Activated naive CD4-positive, alpha-beta T cell treated with anti-CD3 and anti-CD28 coated beads, Interleukin-2, amount 10 ng/mL, durations not matched to agents 7 days and 5 days (primary cell): ENCODE measurements at regions not wholly inside any gene's neighbourhood (a gene's known extent, or its start where the extent isn't known, plus 50 kb on each side); places are given as distances from the start of the nearest gene placed in this dataset.

Source experiments
- CTCF ChIA-PET: fragments of 350-600 bp; sonication (Branson Sonifier 250); formaldehyde crosslinking; loops from one replicate; lab custom pipeline; 2021; ENCODE audit warnings: antibody characterized with exemption; lab: Charles Lee
- DNase-seq: peaks from one replicate; pipeline ENCODE4 v3.0.0-alpha.2; 2020
- H3K27ac Mint-ChIP-seq: one replicate; pipeline ENCODE4 v1.8.0; 2021; ENCODE audit warnings: mild to moderate bottlenecking, moderate library complexity, mixed read lengths
- H3K27me3 Mint-ChIP-seq: one replicate; pipeline ENCODE4 v1.8.0; 2021; ENCODE audit warnings: mild to moderate bottlenecking, mixed read lengths
- H3K36me3 Mint-ChIP-seq: one replicate; pipeline ENCODE4 v1.8.0; 2021; ENCODE audit warnings: mixed read lengths
- H3K4me1 Mint-ChIP-seq: one replicate; pipeline ENCODE4 v1.8.0; 2021; ENCODE audit warnings: mixed read lengths
- H3K4me3 Mint-ChIP-seq: one replicate; pipeline ENCODE4 v1.8.0; 2021; ENCODE audit warnings: mild to moderate bottlenecking, moderate library complexity, mixed read lengths
- H3K9me3 Mint-ChIP-seq: one replicate; pipeline ENCODE4 v1.8.0; 2021; ENCODE audit warnings: mixed read lengths

DNA sequence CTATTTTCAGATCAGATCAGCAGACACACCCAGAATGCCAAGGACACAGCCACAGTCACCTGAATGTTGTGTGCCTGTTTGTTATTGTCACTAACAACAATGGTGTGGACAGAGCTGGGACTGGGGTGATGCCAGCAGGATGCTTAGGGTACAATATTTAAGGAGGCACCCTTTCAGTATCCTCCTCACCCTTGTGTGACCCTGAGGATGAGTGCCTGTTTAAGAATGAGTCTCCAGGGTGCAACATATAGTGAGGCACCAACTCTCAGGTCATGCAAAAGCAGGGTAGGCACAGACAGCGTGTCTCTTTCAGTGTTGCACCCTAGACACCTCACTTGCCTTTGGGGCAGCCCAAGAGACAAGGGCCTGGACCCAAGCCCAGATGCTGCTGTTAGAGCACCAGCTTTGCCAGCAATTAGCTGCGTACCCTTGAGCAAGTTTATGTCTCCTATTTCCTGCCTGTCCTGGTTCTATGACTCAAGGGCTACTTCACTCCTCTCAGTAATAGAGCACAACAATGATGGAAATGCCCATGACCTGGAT lies 122.6 kb downstream of the AQP9 start:
- Mint-ChIP-seq H3K4me1 (peaks cover 6% of the 10 kb centered on the region), H3K27me3 (peaks cover 26% of the 10 kb centered on the region), H3K4me3 (no peak overlapping the region), H3K36me3 (no peaks in the 10 kb centered on the region), H3K9me3 (no peaks in the 10 kb centered on the region), H3K27ac (no peak overlapping the region)
- CTCF ChIA-PET, result no interaction called here
- DNase-seq, result no peak

DNA sequence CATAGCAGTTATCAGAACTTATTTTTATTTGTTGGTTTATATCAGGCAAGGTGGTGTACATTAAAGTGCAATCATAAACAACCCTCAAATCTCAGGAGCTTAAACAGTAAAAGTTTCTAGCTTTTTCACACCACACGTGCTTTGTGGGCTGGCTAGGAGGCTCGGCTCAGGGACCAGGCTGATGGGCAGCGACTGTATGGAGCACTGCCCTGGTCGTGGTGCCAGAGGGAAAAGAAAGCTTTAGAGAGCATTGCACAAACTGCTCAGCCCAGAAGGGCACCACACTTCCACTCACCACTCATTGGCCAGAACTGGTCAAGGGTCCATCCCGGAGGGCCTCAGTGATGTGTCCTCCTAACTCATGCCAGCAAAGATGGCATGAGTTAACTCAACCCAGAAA lies 123.2 kb downstream of the AQP9 start:
- Mint-ChIP-seq H3K9me3 (no peaks in the 10 kb centered on the region), H3K27ac (no peak overlapping the region), H3K36me3 (no peaks in the 10 kb centered on the region), H3K27me3 (peaks cover 22% of the 10 kb centered on the region), H3K4me3 (no peak overlapping the region), H3K4me1 (peaks cover 6% of the 10 kb centered on the region)
- CTCF ChIA-PET, result no interaction called here
- DNase-seq, result no peak

GRCh38 chr15:58264053-58264971 lies 126.1 kb downstream of the AQP9 start:
- DNase-seq, result no peak
- Mint-ChIP-seq H3K36me3 (no peaks in the 10 kb centered on the region), H3K27me3 (peaks cover 19% of the 10 kb centered on the region), H3K4me3 (no peak overlapping the region), H3K9me3 (no peaks in the 10 kb centered on the region), H3K27ac (no peak overlapping the region), H3K4me1 (peaks cover 6% of the 10 kb centered on the region)
- CTCF ChIA-PET, result interaction anchor here (0.6 kb wide), 1 partner anchor 1378 kb away, joined by 3 read pairs; no protein-coding TSS in a partner anchor

DNA sequence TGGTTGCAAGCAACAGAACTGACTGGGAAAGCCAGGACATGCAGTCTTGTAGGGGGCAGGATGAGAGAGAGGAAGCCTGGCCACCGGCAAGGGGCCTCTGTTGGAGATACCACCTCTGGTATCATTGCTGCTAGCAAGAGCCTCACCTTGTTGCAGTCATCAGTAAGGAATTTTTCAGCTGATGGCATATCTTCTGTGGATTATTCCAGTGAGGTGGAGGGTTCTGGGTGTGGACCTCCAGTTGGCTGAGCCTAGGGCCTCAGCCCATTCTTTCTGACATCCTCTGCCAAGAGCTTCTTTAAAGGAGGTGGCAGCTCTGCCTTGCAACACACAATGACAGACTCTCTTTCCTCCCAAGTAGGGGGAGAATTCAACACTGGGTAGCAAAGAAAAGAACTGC lies 128.9 kb downstream of the AQP9 start:
- H3K27me3 Mint-ChIP-seq, result peaks cover 19% of the 10 kb centered on the region
- H3K36me3 Mint-ChIP-seq, result peaks cover 3% of the 10 kb centered on the region
- DNase-seq, result no peak
- H3K4me1 Mint-ChIP-seq, result peaks cover 17% of the 10 kb centered on the region
- CTCF ChIA-PET, result no interaction called here
- H3K27ac Mint-ChIP-seq, result no peak overlapping the region
- H3K4me3 Mint-ChIP-seq, result no peak overlapping the region
- peaks cover 12% of the 10 kb centered on the region for H3K9me3 Mint-ChIP-seq

GRCh38 chr15:58268746-58269267 lies 130.6 kb downstream of the AQP9 start:
- CTCF ChIA-PET, result interaction anchor here (0.8 to 3.5 kb wide), 14 partner anchors 10 to 504 kb away, joined by 3 to 20 read pairs (median 4); no protein-coding TSS in a partner anchor
- H3K4me1 Mint-ChIP-seq, result peaks cover 15% of the 10 kb centered on the region
- H3K36me3 Mint-ChIP-seq, result peaks cover 3% of the 10 kb centered on the region
- H3K27ac Mint-ChIP-seq, result no peak overlapping the region
- peaks cover 11% of the 10 kb centered on the region for H3K27me3 Mint-ChIP-seq
- H3K4me3 Mint-ChIP-seq, result no peak overlapping the region
- peaks cover 12% of the 10 kb centered on the region for H3K9me3 Mint-ChIP-seq
- no peak for DNase-seq

DNA sequence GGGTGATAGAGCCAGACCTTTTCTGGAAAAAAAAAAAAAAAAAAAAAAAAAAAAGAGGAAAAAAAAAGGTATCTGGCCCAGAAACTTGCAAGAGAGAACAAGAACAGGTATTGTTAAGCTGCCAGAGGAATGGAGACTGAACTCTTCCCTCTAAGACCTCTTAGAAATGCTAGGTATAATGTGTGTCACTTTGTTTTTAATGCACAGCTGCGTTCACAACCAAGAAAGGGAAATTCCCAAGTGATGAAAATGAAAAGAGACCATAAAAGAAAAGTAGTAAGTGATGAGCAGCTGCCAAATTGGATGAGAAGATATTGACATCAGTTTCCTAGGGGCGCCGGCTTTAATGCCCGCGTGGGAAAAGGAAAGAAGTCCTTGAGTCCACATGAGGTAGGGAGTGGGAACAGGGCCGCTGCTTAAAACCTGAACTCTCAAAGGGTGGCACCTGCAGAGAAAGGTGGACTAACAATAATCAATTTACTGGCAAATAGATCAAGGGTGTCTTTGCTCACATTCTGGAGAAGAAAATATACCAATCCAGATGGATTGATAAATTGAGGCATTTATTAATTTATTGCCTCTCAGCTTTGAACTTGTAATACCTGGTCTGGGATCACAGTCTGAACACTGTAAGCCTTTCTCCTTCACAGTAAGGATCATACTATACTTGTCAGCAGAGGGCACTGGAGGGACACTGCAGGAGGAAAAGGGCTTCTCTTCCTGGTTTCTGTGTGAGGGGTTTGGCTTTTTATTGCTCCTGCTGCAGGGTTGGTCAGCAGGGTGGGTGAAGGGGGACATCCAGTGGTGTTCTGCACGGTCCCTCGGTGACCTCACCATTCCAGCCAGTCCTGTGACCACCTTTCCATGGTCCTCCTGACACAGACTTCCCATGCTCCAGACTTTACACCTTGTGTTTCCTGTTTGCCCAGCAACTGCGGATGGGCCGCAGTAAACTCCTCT lies 131.6 kb downstream of the AQP9 start:
- Mint-ChIP-seq H3K4me1 (peaks cover 10% of the 10 kb centered on the region), H3K27ac (no peak overlapping the region), H3K9me3 (peaks cover 12% of the 10 kb centered on the region), H3K4me3 (no peak overlapping the region), H3K36me3 (peaks cover 3% of the 10 kb centered on the region), H3K27me3 (peaks cover 4% of the 10 kb centered on the region)
- DNase-seq, result peak; percentile 58
- CTCF ChIA-PET, result interaction anchor here (0.5 to 3.5 kb wide), 21 partner anchors 9 to 503 kb away, joined by 3 to 20 read pairs (median 4); partner anchors contain the start of gene MINDY2

- CTCF ChIA-PET, result interaction anchor here (1.0 to 3.5 kb wide), 5 partner anchors 14 to 274 kb away, joined by 3 to 15 read pairs (median 3); no protein-coding TSS in a partner anchor
- DNase-seq, result no peak
- H3K4me1 Mint-ChIP-seq, result peaks cover 10% of the 10 kb centered on the region
Observed at GRCh38 chr15:58271410-58271809, 133.2 kb downstream of the AQP9 start.

GRCh38 chr15:58273104-58273503 lies 134.9 kb downstream of the AQP9 start:
- Mint-ChIP-seq H3K27ac (no peak overlapping the region), H3K4me3 (no peak overlapping the region), H3K36me3 (peaks cover 3% of the 10 kb centered on the region), H3K9me3 (peaks cover 12% of the 10 kb centered on the region), H3K4me1 (peaks cover 10% of the 10 kb centered on the region), H3K27me3 (peaks cover 8% of the 10 kb centered on the region)
- CTCF ChIA-PET, result interaction anchor here (1.4 kb wide), 1 partner anchor 148 kb away, joined by 3 read pairs; no protein-coding TSS in a partner anchor
- DNase-seq, result no peak

More at GRCh38 chr15:58271410-58271809, 133.2 kb downstream of the AQP9 start:
- Mint-ChIP-seq H3K36me3 (peaks cover 3% of the 10 kb centered on the region), H3K4me3 (no peak overlapping the region), H3K27ac (no peak overlapping the region), H3K27me3 (peaks cover 3% of the 10 kb centered on the region), H3K9me3 (peaks cover 12% of the 10 kb centered on the region)

- H3K9me3 Mint-ChIP-seq, result peaks cover 12% of the 10 kb centered on the region
- H3K4me3 Mint-ChIP-seq, result no peak overlapping the region
- H3K4me1 Mint-ChIP-seq, result peaks cover 5% of the 10 kb centered on the region
- H3K27me3 Mint-ChIP-seq, result peaks cover 20% of the 10 kb centered on the region
- no peak overlapping the region for H3K27ac Mint-ChIP-seq
- CTCF ChIA-PET, result no interaction called here
- peaks cover 3% of the 10 kb centered on the region for H3K36me3 Mint-ChIP-seq
- no peak for DNase-seq
Observed at GRCh38 chr15:58274885-58275284, 136.7 kb downstream of the AQP9 start.

- DNase-seq, result no peak
- CTCF ChIA-PET, result no interaction called here
- H3K27me3 Mint-ChIP-seq, result peaks cover 20% of the 10 kb centered on the region
- peaks cover 3% of the 10 kb centered on the region for H3K36me3 Mint-ChIP-seq
- H3K9me3 Mint-ChIP-seq, result peaks cover 10% of the 10 kb centered on the region
- no peak overlapping the region for H3K4me3 Mint-ChIP-seq
- no peaks in the 10 kb centered on the region for H3K4me1 Mint-ChIP-seq
- H3K27ac Mint-ChIP-seq, result no peak overlapping the region
Observed at GRCh38 chr15:58275785-58276184, 137.6 kb downstream of the AQP9 start.

- no peaks in the 10 kb centered on the region for H3K4me1 Mint-ChIP-seq
- H3K36me3 Mint-ChIP-seq, result no peaks in the 10 kb centered on the region
- H3K4me3 Mint-ChIP-seq, result no peak overlapping the region
- H3K9me3 Mint-ChIP-seq, result no peaks in the 10 kb centered on the region
- peaks cover 22% of the 10 kb centered on the region for H3K27me3 Mint-ChIP-seq
- no peak overlapping the region for H3K27ac Mint-ChIP-seq
- DNase-seq, result no peak
- CTCF ChIA-PET, result no interaction called here
Observed at GRCh38 chr15:58276924-58277323, 138.7 kb downstream of the AQP9 start.

DNA sequence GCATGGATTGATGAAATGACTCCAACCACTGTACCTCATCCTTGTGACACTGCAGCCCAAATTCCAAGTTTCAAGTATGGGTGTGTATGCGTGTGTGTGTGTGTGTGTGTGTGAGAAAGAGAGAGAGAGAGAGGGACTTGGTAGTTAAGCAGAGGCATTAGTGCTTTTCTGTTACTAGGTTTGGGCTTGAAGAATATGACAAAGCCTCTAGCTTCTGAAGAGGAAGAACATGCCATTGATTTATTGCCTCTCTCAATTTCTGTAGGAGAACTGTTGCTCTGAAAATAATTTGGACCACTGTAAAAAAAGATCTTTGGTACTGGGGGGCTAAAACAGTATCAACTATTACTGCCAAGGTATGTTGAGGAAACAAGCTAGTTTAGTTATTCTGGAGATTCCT lies 139.2 kb downstream of the AQP9 start:
- Mint-ChIP-seq H3K36me3 (no peaks in the 10 kb centered on the region), H3K27ac (no peak overlapping the region), H3K4me1 (no peaks in the 10 kb centered on the region), H3K27me3 (peaks cover 26% of the 10 kb centered on the region), H3K9me3 (no peaks in the 10 kb centered on the region), H3K4me3 (no peak overlapping the region)
- CTCF ChIA-PET, result no interaction called here
- DNase-seq, result no peak

- H3K4me1 Mint-ChIP-seq, result no peaks in the 10 kb centered on the region
- no peak overlapping the region for H3K27ac Mint-ChIP-seq
- H3K9me3 Mint-ChIP-seq, result no peaks in the 10 kb centered on the region
- CTCF ChIA-PET, result interaction anchor here (0.7 to 1.3 kb wide), 2 partner anchors 8 to 10 kb away, joined by 3 read pairs; no protein-coding TSS in a partner anchor
- no peak overlapping the region for H3K4me3 Mint-ChIP-seq
- DNase-seq, result no peak
- no peaks in the 10 kb centered on the region for H3K36me3 Mint-ChIP-seq
- H3K27me3 Mint-ChIP-seq, result peaks cover 26% of the 10 kb centered on the region
Observed at GRCh38 chr15:58279106-58279505, 140.9 kb downstream of the AQP9 start.
